MV-4-11 (cell line): ENCODE measurements at regions not wholly inside any gene's neighbourhood (a gene's known extent, or its start where the extent isn't known, plus 50 kb on each side); places are given as distances from the start of the nearest gene placed in this dataset.
"Not testable (repeated sequence)": the region's sequence is repeated elsewhere in the genome, so short reads cannot be mapped to it uniquely, and the experiment has no call there.

Experiments
- DNase-seq: peaks from one replicate; lab custom pipeline; 2025; lab: John Stamatoyannopoulos, UW

DNA sequence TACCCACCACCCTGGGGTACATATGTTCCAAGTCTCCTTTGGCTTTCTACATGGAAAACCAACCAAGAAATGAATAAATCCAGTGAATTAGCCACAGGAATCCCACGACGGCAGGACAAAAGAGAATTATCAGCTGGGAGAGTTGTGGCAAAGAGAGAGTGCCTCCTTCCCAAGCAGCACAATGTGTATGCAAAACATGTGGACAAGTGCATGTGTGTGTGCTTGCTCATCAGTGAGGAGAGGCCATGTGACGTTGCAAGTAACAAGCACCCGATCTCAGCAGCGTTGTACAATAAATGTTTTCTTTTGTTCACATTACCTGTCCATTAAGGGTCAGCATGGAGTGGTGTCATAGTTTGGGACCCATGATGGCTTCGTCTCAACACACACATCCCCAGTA, 50.0 kb upstream of the EMX2 start:
- no peak for DNase-seq

DNA sequence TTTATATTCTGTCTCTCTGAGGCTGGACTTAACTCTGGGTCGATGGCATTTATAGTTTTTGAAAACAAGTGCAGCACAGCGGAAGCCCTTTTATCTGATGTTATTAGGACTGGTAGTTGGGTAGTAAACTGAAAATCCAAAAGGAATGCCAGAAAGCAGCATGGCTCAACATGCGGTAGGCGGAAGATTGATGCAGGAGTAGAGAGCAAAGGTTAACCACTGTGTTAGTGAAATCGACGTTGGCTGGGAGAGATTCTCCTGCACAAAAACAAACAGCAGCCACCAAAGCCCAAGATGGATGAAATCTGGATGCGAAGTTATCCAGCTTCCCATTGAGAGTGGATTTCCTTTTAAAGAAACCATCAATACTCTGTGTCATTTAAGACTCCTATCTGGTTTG, 54.5 kb upstream of the EMX2 start:
- no peak for DNase-seq

DNA sequence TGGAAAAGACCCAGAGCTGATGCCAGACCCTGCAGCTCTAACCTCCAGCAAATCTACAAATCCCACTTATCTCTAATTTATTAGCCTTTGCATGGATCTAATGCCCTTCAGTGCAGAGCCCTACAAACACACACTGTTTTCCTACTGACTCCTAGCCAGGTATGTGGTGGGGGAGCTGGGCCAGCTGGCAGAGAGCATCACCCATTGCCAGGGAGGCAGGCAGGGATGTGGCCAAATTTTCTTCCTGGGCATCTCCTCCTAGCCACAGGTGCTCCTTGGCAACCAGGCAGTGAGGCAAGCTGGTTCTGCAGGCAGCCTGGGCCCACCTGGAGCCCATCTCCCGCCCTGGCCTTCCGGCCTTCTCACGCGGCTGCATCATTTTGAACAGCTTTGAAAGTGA, 55.9 kb upstream of the EMX2 start:
- DNase-seq, result no peak

DNA sequence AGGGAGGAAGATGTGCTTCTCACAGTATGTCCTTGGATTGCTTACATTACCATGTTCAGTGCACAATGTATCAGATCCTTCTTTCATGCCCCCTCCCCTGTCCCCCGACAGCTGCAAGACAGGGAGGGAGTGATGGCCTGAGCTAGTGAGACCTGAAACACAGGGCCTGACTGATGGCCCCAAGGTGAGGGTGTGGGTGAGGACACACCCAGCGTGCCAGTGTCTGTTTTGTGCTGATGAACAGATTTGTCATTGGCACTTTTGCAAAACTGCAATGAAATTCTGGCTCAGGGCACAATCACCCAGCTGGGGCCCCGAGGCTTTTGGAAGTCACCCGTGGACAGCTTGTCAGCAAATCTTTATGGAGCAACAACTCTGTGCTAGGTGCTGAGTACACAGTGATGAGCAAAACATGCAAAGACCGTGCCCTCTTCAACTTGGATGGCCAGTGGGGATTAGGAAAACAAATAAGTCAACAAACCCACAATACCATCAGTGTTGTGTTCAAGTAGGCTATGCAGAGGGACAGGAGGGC, 59.4 kb upstream of the EMX2 start:
- no peak for DNase-seq

DNA sequence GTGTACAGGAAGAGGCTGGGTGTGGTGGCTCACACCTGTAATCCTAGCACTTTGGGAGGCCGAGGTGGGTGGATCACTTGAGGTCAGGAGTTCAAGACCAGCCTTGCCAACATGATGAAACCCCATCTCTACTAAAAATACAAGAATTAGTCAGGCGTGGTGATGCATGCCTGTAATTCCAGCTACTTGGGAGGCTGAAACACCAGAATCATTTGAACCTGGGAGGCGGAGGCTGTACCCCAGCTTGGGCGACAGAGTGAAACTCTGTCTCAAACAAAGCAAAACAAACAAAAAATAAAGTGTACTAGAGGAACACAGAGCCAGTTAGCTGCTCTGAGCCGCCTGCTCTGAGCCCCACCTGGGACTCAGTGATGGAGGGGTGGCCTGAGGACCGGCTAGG, 61.5 kb upstream of the EMX2 start:
- not testable (repeated sequence) for DNase-seq

DNA sequence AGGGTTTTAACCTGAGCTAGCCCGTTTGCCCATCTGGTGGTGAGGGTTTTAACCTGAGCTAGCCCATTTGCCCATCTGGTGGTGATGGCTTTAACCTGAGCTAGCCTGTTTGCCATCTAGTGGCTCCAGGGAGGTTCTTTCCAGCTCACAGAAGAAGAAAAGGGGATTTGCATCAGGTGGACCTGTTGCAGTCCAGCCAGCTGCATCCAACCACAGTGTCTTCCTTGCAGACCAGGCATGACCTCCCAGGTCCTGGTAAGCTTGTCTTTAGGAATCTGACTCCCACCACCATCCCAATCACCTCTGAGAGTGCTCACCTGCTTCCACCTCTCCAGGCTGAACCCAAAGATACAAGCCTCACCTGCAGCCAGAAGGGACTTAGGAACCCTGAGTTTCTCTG, 62.4 kb upstream of the EMX2 start:
- no peak for DNase-seq

DNA sequence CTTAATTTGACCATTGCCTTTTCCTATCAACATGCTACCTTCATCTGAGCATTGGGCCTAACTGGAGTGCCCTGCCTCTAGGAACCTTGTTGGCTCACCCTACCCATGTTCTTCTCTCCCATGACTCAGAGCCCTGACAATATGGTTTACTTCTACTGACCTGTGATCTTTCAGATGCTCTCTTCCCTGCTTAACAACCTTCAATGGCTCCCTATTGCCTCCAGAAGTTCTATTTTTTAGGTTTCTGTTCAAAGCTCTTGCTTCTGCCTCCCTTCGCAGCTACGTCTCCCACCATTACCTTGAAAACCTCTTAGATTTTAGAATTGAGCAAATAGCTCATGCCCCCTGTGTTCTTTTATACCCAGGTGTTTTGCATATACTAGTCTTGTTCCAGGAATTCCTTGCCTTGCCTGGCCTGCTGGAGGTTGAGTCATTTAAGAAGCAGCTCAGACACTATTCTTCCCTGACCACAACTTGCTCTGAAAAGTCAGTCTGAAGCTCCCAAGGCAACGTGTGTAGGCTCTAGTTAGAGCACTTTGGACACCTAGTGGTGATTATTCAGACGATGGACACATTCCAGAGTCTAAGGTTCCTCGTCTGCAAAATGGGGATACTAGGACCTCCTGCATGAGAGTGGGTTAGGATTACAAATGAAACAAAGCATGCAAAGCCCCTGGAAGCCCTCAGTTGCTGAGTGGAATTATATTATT, 64.4 kb upstream of the EMX2 start:
- DNase-seq, result peak; percentile 37

DNA sequence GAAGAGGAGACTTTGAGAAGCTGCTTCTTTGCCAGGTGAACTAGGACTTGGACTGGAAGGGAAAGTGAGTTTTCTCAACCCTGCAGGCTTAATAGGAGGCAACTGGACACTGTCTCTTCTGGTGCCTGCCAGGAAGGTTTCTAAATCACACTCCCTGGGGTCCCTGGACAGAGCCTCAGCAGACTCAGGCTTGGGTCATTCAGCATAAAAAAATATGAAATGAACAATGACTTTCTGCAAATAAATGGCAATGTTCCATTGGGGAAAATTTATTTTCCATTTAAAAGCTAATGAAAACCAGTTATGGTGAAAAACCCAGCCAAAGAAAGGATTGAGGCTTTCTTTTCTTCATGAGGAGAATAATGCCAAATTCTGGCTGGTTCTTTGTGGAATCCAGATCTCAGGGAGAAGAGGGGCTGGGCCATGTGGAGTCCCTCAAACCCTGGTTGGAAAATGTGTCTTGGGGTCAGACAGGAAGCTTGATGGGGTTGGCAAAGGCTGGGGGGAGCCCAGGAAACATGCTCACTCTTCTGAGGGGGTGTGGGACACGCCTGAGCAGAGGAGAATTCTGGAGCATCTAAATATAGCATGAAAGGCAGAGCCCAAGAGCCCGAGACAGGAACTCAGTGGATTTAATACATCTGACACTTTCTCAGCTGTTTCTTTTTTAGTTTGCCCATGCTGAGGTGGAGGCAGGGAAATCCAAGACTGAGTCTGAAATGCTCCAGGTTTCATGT, 65.2 kb upstream of the EMX2 start:
- no peak for DNase-seq

DNA sequence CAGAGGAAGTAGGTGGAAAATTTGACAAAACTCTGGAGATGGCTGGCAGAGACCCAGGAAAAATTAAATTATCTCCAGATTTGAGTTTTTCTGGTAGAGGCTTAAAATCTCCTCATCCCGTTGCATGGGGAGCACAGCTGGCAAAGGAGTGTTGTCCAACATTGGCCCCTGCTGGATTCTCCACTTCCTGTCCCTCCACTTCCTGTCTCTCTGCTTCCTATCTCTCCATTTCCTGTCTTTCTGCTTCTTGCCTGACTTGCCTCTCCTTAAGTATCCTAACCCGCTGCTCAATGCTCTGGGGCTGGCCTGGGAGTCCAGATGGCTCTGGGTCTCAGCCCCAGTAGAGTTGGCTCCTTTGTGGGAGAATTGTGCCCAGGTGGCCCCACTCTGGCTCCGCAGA, 65.8 kb upstream of the EMX2 start:
- peak; percentile 1 for DNase-seq

DNA sequence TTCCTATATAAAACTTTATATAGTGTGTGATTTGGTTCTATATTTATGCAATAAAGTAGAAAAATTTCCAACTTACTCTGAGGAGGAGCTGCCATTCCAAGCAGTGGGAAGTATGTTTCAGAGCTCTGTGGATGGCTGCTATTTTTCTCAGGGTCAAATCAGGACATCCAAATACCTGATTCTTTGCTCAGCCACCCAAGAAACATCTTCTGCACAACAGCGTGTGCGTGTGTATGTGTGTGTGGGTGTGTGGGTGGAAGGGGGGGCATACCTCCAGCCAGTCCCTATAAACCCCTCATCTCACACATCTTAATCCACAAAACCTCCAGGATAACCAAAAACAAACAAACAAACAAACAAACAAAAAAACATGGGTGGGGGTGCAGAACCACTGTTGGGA, 66.3 kb upstream of the EMX2 start:
- no peak for DNase-seq

DNA sequence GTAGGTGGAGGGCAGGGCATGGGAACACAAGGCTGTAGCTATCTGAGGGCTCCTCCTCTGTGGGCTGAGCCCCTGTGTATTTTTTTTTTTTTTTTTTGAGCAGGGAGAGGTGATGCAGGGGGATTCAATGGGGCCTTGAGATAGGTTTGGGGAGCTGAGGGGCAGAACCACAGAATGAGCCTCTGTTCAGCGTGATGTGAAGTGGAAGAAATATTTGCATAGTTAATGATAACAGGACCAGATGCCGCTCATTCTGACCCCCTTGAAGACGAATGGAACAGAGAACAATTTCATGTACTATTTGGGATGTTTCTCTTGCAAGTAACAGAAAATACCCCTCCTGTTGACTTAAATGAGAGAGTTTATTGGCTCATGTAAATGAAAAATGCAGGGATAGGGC, 69.7 kb upstream of the EMX2 start:
- DNase-seq, result no peak

DNA sequence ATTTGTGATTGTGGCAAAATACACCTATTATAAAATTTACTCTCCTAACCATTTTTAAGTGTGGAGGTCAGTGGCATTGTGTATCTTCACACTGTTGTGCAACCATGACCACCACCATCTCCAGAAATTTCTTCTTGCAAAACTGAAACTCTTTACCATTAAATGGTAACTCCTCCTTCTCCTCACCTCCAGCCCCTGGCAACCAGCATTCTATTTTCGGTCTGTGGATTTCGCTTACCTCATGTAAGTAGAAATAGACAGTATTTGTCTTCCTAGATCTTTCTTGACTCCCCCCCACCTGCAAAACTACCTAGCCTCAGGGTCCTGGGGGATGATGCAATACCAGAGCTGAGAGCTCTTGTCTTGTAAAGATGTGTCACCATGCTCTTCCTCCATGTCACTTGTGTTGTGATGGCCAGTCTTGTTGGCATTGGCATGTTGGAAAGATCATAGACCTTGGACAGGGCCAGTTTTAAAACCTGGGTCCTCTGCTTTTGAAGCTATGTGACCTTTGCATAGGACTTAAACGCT, 71.1 kb upstream of the EMX2 start:
- peak; percentile 38 for DNase-seq

DNA sequence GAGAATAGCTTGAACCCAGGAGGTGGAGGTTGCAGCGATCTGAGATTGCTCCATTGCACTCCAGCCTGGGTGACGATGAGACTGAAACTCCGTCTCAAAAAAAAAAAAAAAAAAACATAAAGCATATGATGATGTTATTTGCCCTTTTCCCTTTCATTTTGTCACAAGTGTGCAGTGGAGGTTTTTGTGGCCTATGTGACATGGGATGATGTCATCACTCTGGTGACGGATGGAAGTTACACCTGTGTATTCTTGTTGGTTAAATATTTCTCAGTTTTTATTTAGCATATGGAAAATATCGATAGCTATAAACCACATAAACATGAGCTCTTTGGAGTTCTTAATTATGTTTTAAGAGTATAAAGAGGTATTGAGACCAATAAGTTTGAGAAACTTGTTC, 71.8 kb upstream of the EMX2 start:
- peak; percentile 1 for DNase-seq

DNA sequence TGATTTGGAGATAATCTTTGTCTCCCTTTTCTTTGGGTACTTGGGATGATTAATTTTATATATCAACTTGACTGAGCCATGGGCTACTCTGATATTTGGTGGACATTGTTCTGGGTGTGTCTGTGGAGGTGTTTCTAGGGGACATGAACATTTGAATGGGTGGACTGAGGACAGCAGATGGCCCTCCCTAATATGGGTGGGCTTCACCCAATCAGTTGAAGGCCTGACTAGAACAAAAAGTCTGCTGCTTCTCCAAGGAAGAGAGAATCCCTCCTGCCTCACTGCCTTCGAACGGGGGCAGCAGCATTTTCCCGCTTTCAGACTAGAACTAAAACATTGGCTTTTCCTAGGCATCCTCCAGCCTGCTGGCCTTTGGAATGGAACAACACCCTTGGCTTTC, 73.9 kb upstream of the EMX2 start:
- no peak for DNase-seq

DNA sequence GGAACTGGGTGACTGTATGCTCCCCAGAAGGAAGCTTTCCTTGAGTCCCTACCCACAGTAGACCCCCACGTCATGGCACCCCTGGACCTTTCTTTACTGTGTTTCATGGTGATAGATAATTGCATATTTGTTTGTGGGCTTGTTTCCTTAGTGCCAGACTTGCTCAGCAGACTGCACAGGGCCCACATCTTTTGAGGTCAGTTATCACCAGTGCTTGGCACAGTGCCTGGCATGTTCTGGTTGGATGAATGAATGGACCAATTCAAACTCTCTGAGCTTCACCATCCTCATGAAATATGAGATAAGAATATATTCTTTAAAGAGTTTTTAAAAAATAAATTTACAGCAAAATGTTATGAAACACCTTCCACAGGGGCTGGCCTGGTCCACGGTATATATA, 78.4 kb upstream of the EMX2 start:
- no peak for DNase-seq

DNA sequence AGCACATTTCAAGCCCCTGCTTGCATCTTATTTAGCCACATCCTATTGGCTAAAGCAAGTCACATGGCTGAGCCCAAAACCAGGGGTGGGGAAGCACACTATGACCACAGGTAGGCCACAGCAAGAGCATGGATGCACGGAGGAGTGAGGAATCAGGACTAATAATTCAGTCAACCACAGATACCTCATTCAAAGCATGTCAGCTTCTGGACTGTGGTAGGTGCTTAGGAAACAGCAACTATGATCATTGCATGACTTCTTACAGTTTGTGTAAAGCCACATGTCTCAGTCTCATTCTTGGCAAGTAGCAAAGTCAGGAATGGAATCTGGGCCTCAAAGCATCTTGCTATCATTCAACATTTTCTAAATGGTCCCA, 79.0 kb upstream of the EMX2 start:
- no peak for DNase-seq

DNA sequence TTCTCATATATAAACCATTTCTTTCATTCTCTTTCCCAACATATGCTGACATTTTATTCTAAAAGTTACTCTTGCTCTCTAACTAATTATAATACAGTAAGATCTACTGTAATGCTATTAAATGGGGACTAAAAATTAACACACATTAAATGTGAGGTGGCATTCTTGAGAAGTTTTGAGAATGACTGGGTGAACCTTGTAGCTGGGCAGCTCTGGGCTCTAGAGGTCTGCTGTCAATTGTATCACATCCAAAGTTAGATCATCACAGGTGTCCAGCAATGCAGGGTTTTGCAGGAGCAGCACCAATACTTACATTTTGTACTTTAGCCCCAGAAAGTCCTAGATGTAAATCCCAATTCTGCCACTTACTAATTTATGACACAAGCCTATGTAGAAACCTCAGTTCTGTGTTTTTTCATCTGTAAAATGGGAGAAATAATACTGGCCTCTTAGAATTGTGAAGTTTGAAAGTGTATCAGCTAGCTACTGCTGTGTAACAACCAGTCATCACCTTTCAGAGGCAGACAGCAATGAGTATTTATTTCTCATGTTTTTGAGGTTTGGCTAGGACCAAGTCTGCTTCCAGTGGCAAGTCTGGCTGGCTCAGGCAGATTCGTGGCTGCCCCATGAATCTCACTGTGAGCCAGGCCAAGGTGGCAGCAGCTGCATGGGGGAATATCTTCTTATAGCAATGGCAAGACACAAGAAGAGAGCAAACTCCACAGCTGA, 79.6 kb upstream of the EMX2 start:
- DNase-seq, result no peak

DNA sequence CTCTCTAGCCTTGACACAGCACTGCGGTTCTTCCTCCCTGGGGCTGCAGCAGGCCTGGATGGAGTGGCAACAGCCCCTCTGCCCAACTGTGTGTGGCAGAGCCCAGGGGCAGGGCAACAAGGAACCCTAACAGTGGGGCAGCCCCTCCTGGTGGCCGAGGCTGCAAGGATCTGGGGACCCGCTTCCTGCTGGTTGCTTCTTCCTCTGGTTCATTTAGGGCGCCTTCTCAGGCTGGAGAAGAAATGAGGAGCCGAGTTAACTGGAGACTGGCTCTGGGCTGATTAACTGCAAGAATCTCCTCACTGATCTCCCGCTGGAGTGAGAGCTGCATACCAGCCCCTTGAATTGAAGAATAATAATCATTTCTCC, 80.1 kb upstream of the EMX2 start:
- no peak for DNase-seq

DNA sequence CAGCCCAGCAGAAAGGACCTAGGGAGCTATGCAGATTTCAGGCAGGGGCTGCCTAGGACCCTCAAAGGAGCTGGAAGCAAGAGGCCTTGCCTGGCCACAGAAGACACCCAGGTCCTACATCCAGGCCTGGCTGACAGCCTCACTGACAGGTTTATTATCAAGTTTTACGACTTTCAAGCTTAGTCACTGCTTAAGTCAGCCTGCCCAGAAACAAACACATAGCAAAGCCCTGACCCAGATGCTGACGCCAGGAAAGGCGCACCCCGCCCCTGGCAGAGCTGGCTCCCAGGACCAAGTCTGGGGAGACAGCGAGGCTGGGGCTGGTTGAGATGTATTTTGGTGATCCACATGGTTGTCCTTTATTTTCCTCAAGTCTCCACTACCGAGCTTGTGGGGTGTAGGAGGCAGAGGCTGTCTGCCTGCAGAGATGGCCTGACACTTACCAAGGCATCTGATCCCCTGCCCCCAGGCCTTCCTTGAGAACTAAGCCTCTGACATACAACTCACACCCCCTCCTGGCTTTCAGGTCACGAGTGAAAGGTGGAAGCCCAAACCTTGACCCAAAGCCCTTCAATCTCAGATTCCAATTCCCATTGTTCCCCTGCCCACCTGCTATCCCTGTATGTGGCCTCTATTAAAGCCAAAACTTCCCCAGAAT, 80.7 kb upstream of the EMX2 start:
- peak; percentile 60 for DNase-seq

DNA sequence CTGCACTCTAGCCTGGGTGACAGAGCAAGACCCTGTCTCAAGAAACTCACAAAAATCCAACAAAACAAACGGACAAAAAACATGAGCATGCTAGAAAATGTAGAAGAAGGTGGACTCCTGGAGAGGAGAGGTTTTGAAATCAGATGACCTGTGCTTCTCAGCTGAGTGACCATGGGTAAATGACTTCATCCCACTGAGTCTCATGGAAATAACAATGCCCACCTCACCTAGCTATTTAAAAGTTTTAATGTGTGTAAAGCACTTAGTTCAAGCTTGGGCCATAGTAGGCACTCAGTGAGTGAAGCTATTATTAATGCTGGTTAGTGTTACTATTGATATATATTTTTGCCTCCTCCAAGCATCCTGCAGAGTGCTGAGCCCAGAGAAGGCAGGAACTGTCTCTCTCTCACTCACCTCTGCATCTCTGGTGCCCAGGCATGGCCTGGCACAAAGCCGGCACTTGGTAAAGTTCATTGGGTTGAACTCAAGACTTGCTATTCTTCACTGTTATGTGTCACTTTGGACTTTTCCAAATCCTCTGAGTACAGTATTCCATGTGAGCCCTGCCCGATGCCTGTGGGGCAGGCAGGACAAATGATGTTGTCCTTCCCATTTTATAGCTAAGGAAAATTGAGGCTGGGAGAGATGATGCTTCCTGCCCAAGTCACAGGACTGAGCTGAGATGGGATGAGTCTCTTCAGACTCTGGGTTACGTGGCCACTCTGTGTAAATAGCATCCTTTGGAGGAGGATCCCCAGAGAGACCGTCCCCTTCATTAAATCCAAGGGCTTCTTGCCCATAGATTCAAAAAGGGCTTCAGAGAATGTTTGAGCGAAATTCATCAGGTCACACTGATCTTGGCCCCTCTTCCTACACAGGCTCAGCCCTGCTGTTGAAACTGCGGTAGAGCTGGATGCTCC, 81.4 kb upstream of the EMX2 start:
- no peak for DNase-seq

DNA sequence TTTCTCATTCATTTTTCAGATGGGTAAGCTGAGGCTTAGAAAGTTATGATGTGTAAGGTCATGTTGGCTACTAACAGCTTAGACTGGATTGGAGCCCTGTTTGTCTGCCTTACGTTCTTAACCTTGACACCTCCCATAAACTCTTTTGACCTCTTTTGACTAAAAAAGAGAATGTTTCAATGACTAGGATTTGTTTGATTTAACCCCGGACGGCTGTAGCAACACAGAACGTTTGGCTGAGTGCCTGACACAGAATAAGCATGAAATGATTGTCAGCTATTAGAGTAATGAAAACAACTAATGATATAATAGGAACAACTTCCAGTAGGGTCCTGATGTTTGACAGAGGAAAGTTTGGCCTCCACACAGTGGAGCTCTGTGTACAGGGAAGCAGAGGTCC, 83.3 kb upstream of the PDZD8 start:
- DNase-seq, result no peak
